ENCODE measurements at regions not wholly inside any gene's neighbourhood (a gene's known extent, or its start where the extent isn't known, plus 50 kb on each side); places are given as distances from the start of the nearest gene placed in this dataset.
"Not testable (repeated sequence)": the region's sequence is repeated elsewhere in the genome, so short reads cannot be mapped to it uniquely, and the experiment has no call there.

DNA sequence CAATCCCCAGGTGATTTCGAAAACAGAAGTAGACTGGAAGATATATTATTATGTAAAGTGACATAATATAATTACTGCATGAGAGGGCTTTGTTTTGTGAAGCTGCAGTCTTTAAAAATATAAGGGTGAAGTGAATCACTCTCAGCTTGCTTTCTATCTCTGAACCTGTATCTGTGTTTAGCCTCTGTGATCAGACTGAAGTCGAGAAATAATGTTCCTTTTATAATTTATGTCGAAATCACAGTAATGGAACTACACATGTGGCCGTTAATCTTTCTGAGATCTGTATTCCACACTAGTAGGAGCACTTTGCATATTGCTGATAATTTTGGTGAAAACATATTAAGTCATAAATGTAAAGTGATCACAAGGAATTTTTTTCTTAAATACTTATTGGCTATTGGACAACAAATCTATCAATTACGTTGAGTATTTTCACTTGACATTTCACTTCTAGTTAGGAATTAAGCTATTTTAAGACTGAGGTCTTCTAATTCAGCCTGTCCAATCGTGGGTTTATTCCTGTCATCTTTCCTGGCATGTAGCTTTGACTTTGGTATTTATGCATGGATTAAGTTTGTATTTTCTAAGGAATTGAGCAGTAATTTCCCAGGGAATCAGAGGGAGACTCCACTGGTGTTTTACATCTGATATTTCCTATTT lies 268.2 kb upstream of the POT1 start:
- DNase-seq, result no peak

GRCh38 chr7:125195156-125195555 lies 265.5 kb upstream of the POT1 start:
- no peak for DNase-seq

GRCh38 chr7:125193263-125193662 lies 263.6 kb upstream of the POT1 start:
- no peak for DNase-seq

- DNase-seq, result no peak
Measured at GRCh38 chr7:125184801-125185200, 255.2 kb upstream of the POT1 start.

DNA sequence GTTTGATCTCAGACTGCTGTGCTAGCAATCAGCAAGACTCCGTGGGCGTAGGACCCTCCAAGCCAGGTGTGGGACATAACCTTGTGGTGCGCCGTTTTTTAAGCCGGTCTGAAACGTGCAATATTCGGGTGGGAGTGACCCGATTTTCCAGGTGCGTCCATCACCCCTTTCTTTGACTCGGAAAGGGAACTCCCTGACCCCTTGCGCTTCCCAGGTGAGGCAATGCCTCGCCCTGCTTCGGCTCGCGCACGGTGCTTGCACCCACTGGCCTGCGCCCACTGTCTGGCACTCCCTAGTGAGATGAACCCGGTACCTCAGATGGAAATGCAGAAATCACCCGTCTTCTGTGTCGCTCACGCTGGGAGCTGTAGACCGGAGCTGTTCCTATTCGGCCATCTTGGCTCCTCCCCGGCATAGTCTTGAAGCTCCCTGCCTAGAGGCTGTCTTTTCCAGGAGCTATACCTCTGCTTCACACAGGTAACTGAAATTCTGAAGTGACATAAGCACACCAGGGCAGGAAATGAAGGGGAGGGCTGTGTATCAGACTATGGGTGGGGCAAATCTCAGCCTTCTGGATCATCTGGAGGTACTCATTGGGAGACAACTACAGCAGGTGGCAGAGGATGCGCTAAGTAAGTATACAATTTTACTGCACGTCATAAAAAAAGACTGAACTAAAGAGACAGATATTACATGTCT lies 252.1 kb upstream of the POT1 start:
- DNase-seq, result not testable (repeated sequence)

- DNase-seq, result no peak
Measured at GRCh38 chr7:125173571-125173970, 243.9 kb upstream of the POT1 start.

GRCh38 chr7:125169088-125169487 lies 239.5 kb upstream of the POT1 start:
- no peak for DNase-seq

DNA sequence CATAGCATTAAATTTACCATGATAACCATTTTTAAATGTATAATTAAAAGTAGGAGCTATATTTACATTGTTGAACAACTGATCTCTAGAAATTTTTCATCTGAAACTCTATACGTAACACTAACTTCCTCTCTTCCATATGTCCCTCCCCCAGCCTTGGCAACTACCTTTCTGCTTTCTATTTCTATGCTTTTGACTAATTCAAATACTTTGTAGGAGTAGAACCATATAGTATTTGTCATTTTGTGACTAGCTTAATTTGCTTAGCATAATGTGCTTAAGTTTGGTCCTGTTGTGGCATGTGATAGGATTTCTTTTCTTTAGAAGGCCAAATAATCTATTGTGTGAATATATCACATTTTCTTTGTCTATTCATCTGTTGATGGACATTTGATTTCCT lies 225.3 kb upstream of the POT1 start:
- DNase-seq, result no peak

DNA sequence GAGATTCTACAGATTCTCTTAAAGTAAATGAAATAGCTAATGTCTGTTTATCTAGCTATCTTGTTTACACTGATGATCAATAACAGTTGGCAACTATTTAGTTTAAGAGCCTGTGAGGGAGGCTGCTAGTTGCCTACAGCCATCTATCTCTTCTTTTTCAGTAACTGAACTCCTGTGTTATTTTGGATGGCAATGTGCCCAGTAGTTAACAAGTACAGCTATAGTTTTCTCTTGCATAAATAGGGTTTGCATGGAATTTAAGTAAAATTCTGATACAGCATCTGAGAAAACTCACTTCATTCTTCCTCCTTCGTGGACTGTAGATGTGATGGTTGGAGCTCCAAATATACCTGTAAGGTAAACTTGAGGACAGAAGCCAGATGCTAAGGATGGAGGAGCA lies 219.5 kb upstream of the POT1 start:
- no peak for DNase-seq

GRCh38 chr7:125147047-125147446 lies 217.4 kb upstream of the POT1 start:
- no peak for DNase-seq

DNA sequence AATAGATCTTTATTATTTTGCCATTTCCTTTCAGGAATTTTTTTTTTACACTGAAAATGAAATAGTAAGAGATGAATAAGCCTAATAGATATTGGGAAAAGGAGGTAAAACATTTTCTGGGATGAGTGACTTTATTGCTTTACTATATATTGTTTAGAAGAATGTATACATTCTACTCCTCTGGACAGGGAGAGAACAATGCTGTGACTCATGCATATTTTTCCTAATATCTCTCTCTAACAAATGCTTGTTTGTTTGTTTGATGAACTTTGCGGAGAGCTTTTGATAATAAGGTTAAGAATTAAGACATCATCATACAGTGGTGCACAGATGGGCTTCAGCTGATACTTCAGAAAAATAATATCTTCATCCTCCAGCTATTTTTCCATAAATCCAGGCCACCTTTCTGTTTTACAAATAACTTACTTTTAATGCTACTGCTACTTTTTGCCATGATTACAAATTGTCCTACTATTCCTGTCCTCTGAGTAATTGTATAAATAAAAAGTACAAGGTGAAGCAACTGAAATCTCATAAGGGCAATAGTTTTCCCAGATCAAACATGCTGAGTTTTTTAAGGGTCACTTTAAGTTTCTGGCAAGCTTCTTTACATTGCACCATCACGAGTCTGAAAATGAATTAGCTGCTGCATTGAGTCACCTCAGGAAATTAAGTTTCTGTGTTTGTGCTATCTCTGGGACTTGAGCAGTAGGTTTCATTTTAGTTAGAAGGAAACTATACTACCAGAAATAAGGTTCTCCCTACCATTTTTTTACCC lies 207.3 kb upstream of the POT1 start:
- no peak for DNase-seq

- no peak for DNase-seq
Measured at GRCh38 chr7:125136341-125136740, 206.7 kb upstream of the POT1 start.

DNA sequence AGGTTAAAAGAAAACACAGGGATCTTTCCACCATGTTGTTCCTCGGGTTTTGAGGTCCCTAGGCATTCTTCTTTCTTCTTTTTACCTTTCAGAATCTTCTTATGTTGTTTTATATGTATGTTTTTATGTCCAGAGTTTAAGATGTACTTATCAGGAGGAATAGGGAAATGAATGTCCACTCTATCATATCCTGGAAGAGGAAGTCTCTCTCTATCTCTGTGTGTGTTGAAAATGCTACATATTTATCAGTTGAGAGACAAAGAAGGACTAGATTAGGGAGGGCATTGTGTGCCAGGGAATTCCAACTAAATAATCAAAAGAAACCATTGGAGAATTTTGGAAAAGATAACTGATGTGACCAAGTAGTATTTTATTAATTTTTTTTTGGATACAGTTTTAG lies 200.5 kb upstream of the POT1 start:
- no peak for DNase-seq

DNA sequence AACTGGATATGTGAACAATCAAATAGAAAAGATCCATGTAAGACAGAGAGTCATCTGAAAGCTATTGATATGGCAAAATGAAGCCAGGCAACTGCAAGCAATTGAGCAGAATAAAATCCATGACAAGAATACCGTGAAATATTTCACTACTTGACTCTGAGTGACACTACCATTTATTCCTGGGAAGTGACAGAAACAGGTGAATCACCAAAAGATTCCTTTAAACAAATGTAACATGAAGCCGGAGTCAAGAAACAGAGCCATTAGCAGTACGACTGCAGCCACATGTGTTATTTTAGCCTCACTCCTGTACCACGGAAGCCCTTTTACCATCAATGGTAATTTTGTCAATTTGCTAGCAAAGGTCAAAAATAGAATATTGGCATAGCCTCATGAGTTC lies 197.7 kb upstream of the POT1 start:
- no peak for DNase-seq

DNA sequence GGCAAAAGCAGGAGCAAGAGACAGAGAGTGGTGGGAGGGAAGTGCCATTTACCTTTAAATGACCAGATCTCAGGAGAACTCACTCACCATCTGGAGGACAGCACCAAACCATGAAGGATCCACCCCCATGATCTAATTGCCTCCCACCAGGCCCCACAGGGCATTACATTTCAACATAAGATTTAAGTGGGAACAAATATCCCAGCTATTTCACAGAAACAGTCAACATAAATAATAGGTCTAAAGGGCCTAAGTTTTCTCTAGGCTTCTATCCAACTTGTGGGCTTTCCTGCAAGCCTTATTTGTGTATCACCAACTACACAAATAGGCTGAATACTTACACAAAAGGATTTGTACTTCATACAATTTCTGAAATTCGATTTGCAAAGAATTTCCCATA lies 196.8 kb upstream of the POT1 start:
- no peak for DNase-seq

DNA sequence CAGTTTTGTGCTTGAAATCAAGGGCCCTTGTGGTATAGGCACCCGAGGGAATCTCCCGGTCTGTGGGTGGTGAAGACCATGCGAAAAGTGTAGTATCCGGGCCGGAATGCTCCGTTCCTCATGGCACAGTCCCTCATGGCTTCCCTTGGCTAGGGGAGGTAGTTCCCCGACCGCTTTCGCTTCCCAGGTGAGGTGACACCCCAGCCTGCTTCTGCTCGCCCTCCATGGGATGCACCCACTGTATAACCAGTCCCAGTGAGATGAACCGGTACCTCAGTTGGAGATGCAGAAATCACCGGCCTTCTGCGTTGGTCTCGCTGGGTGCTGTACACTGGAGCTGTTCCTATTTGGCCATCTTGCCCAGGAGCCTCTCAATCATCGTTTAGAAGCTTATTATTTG lies 195.7 kb upstream of the POT1 start:
- DNase-seq, result no peak

DNA sequence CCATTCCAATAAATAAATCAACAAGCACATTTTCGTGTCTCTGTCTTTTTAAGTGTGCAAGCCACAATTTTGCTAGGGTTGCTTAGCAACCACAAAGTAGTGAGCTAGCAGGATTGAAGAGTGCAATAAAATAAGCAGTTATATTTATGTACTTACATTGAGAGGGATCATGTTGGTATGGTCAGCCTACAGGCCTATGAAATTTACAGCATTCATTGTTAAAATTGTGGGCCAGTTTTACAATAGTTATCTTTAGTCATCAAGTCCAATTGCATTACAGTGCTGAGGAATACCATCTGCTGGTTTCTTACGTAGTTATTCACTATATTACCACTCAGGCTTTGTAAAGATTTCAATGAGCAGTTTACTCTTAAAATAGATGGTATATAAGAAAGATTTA lies 192.5 kb upstream of the POT1 start:
- no peak for DNase-seq

DNA sequence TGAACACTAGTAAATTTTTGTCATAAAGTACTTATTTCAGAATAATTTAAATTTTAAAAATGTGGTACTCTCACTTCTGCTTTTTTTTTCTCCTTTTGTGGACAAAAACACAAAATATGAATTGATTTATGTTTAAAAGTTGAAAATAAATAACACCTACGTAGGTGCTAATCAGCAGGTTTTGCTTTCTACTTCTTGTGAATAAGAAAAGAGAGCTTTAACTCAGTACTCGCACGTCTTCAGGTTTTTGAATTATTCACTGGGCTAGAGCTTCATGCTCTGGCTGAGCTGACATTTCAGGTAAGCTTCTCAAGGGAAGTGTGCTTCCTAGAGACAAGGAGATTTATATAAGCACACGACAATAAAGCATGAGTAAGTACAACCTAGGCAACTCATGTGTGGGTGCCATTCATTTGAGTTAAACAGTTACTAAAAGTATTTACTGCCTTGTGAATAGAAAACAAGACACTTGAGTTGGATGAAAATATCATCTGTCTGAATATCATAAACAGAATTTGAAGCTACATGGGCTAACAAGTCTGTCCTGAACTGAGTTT lies 190.0 kb upstream of the POT1 start:
- no peak for DNase-seq

- no peak for DNase-seq
Measured at GRCh38 chr7:125118444-125118843, 188.8 kb upstream of the POT1 start.

- no peak for DNase-seq
Measured at GRCh38 chr7:125112850-125113249, 183.2 kb upstream of the POT1 start.

GRCh38 chr7:125099519-125099918 lies 169.9 kb upstream of the POT1 start:
- no peak for DNase-seq

- no peak for DNase-seq
Measured at GRCh38 chr7:125098377-125098970, 168.8 kb upstream of the POT1 start.

DNA sequence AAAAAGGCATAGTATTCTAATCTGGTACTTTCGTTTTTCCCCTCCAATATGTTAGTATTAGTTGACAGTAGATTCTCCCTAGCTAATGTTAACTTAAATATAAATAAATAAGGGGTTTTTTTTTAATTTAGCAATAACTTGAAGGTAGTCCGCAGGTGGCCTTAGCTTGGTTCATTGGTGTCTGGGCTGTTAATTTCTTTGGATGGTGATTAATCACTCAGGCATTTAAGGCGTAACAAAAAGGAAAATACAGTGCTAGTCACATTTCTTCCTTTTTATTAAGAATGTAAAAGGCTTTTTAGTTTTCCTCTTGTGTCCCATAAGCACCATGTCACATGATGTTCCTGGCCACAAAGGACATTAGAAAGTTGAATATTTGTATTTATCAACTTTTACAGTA lies 161.0 kb upstream of the POT1 start:
- no peak for DNase-seq

Data from 8988T (cell line).